ENCODE measurements at regions not wholly inside any gene's neighbourhood (a gene's known extent, or its start where the extent isn't known, plus 50 kb on each side); places are given as distances from the start of the nearest gene placed in this dataset.

GRCh38 chr10:42984761-42985325 is 92.0 kb upstream of the RET start:
- no peak for DNase-seq (ENCODE audit: low read depth)
- TF ChIP-seq CTCF (IDR thresholded peaks at IDR 0.05; ENCODE audit: insufficient read depth, low read length) = no peak
- H3K4me3 ChIP-seq (ENCODE audit: low read depth, low read length) = no peak overlapping the region

- H3K4me3 ChIP-seq (ENCODE audit: low read depth, low read length) = no peak overlapping the region
- TF ChIP-seq CTCF (IDR thresholded peaks at IDR 0.05; ENCODE audit: insufficient read depth, low read length) = no peak
- DNase-seq (ENCODE audit: low read depth) = no peak
These were observed 91.2 kb upstream of the RET start for GRCh38 chr10:42985436-42986316.

- TF ChIP-seq CTCF (IDR thresholded peaks at IDR 0.05; ENCODE audit: insufficient read depth, low read length) = no peak
- no peak for DNase-seq (ENCODE audit: low read depth)
These were observed 90.2 kb upstream of the RET start for GRCh38 chr10:42986633-42987032.

GRCh38 chr10:42987121-42987541 is 89.7 kb upstream of the RET start:
- no peak overlapping the region for H3K4me3 ChIP-seq (ENCODE audit: low read depth, low read length)
- no peak for DNase-seq (ENCODE audit: low read depth)
- TF ChIP-seq CTCF (IDR thresholded peaks at IDR 0.05; ENCODE audit: insufficient read depth, low read length) = no peak

More at GRCh38 chr10:42986633-42987032, 90.2 kb upstream of the RET start:
- H3K4me3 ChIP-seq (ENCODE audit: low read depth, low read length) = no peak overlapping the region

GRCh38 chr10:42987575-42987974 is 89.3 kb upstream of the RET start:
- DNase-seq (ENCODE audit: low read depth) = no peak
- H3K4me3 ChIP-seq (ENCODE audit: low read depth, low read length) = no peak overlapping the region
- TF ChIP-seq CTCF (IDR thresholded peaks at IDR 0.05; ENCODE audit: insufficient read depth, low read length) = no peak

- no peak overlapping the region for H3K4me3 ChIP-seq (ENCODE audit: low read depth, low read length)
- no peak for DNase-seq (ENCODE audit: low read depth)
- TF ChIP-seq CTCF (IDR thresholded peaks at IDR 0.05; ENCODE audit: insufficient read depth, low read length) = no peak
These were observed 88.8 kb upstream of the RET start for GRCh38 chr10:42988069-42988468.
